ENCODE measurements at regions not wholly inside any gene's neighbourhood (a gene's known extent, or its start where the extent isn't known, plus 50 kb on each side); places are given as distances from the start of the nearest gene placed in this dataset.

DNA sequence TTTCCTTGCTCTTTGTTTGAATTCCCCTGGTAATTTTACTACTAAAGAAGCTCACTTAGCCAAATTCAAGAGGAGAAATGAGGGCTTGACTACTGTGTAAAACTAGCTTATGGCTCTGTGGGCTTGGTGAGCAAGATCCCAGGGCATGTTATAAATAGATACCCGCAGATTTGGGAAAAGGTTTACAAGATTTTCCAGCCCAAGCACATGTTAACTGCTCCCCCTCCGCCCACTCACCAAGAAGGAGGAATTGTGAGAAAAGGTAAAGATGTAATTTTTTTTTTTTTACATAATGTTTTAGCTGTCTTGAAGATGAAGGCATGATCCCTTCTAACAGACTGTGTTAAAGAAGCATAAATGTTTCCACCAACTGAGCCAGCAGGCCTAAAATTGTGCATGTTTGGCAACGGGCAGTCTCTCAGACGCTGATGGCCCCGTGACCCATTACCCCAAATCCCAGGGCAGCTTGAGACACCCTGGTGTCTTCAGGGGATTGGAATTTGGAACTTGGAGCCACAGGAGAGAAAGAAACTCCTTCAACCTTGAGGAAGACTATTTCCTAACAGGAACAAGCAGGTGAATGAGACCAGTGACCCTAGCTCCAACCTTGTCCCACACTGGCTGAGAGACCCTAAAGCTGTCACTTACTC, 429.8 kb upstream of the CELF2 start:
- DNase-seq (ENCODE audit: low read depth) = no peak

DNA sequence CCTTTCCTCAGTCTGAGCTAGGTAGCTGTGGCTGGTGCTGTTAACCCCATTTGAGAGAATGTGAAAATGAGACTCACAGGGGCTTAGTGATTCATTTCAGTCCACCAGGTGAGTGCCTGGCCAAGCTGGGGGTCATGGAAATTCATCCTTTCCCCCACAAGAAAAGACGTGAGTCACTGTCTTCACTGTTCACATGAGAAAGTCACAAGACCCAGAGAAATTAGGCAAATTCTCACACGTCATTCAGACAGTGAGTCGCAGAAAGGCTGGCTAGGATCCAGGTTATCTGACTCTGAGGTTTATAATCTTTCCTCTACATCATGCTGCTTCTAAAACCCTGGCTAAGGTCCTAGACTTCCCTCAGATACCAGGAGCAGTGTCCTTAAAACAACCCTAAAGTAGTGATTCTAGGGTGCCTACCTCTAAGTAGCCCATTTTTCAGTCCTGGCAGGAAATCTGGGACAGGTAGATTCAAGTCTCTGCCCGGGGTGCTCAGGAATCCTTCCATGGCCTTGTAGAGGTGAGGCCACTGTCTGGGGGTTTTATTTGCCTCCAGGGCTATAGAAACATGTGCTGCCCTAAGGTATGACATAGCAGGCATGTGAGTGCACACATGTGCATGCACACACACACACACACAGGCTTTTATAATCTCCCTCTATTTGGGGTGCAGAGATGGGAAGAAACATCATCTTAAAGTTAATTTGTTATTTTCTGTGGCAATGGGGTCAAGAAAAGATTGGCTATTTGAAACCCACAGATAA, 427.9 kb upstream of the CELF2 start:
- DNase-seq (ENCODE audit: low read depth) = no peak

GRCh38 chr10:10591715-10592341, 425.8 kb upstream of the CELF2 start:
- DNase-seq (ENCODE audit: low read depth) = no peak

DNA sequence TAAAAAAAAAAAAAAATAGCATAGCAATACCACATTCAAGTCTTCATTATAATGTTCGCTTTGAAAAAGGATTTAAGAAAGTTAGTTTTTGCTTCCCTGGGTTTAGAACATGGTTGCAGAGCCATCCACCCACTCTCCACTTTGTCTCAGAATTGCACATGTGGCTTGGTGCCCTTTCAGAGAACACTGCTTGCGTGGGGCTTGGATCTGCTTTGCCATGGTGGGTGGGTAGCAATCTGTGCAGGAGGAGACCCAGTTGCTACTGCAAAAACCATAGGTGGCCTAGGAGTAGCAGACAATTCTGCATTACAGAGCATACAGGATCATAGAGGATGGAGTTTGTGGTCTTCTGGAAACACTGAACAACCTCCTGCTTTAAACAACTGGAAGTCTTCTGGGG, 421.4 kb upstream of the CELF2 start:
- DNase-seq (ENCODE audit: low read depth) = no peak

- DNase-seq (ENCODE audit: low read depth) = no peak
Measured at GRCh38 chr10:10598297-10598696, 419.4 kb upstream of the CELF2 start.

GRCh38 chr10:10600004-10600403, 417.7 kb upstream of the CELF2 start:
- no peak for DNase-seq (ENCODE audit: low read depth)

GRCh38 chr10:10605551-10606081, 412.1 kb upstream of the CELF2 start:
- DNase-seq (ENCODE audit: low read depth) = no peak

- no peak for DNase-seq (ENCODE audit: low read depth)
Measured at GRCh38 chr10:10609379-10609955, 408.2 kb upstream of the CELF2 start.

DNA sequence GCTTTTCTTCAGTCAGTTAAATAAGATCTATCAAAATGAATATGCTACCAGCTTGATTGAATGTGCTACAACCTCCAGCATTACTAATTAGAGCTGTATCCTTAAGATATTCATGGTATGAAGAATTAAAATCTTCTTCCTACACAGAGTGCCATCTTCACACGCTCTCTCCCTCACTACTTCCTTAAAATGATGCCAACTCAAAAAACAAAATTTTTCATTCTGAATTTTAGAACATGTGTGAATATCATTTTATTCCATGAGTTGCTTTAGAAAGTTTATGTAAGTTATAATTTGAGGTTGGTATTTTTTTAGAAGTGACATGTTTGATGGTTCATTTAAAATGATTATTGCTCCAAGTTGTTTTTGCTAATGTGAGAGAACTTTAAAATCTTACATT, 407.5 kb upstream of the CELF2 start:
- DNase-seq (ENCODE audit: low read depth) = no peak

- no peak for DNase-seq (ENCODE audit: low read depth)
Measured at GRCh38 chr10:10612151-10612550, 405.5 kb upstream of the CELF2 start.

DNA sequence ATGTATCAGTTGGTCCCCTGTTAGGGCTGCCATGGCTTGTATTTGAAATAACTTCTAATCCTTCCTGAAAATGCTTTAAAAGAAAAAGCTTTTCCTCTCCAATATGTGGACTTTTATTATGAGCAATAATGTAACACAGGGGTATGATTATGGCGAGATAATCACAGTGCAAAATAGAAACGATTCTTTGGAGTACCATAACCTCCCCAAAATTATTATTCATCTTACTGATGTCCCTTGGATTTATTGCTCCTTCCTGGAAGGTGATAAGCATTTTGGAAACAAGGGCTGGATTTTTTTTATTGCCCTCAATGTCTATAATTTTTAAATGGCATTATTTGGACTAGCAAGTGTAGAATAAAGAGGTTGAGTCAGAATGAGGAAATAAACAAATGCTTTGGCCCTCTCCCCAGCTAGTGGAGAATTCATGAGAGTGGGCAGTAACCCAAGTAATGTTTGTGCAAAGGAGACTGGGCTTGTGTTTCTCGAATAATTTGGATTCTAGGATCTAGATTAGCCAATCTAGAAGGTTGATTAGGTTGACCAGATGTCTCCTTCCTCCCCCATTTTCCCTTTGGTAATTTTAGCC, 403.9 kb upstream of the CELF2 start:
- no peak for DNase-seq (ENCODE audit: low read depth)

- no peak for DNase-seq (ENCODE audit: low read depth)
Measured at GRCh38 chr10:10617686-10618085, 400.0 kb upstream of the CELF2 start.

GRCh38 chr10:10618139-10618538, 399.5 kb upstream of the CELF2 start:
- DNase-seq (ENCODE audit: low read depth) = no peak

- DNase-seq (ENCODE audit: low read depth) = no peak
Measured at GRCh38 chr10:10623958-10624566, 393.6 kb upstream of the CELF2 start.

- no peak for DNase-seq (ENCODE audit: low read depth)
Measured at GRCh38 chr10:10624567-10624962, 393.1 kb upstream of the CELF2 start.

GRCh38 chr10:10625491-10625890, 392.2 kb upstream of the CELF2 start:
- no peak for DNase-seq (ENCODE audit: low read depth)

DNA sequence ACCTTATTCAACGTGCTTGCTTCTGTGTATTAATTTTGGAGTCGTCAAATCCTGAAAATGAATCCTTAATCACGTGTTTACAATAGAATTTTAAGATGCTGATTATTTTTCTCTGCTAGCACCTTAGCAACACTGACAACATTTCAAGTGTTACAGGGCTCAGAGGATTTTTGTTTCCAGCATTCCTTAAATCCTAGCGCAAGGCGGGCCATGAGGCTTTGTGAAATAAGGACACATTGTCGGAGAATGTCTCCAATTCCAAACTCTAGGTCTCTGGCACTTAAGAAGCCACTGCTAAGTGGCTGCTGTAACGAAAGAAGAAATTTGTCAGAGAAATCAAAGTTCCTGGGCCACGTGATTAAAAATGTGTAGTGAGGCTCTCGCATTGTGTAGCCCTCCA, 390.9 kb upstream of the CELF2 start:
- no peak for DNase-seq (ENCODE audit: low read depth)

- no peak for DNase-seq (ENCODE audit: low read depth)
Measured at GRCh38 chr10:10627414-10627813, 390.3 kb upstream of the CELF2 start.

DNA sequence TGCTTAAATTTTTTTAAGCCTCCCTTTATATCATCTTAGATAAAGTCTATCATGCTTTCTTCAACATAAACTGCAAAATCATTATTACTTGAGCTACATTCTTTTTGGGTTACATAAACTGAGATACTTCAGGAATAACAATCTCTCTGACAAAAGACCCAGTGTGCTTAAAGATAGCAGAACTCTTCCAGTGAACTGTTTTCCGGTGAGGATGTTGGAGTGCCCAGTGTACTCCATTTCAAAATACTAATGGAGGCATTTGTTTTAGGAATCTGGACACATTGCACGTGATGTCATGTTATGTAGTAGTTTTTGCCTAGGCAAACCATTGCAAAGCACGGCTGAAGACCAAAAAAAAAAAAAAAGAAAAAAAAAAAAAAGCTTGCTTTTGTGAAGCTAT, 388.2 kb upstream of the CELF2 start:
- DNase-seq (ENCODE audit: low read depth) = no peak

- DNase-seq (ENCODE audit: low read depth) = no peak
Measured at GRCh38 chr10:10630281-10630680, 387.4 kb upstream of the CELF2 start.

GRCh38 chr10:10630782-10631181, 386.9 kb upstream of the CELF2 start:
- no peak for DNase-seq (ENCODE audit: low read depth)

- no peak for DNase-seq (ENCODE audit: low read depth)
Measured at GRCh38 chr10:10642189-10642588, 375.5 kb upstream of the CELF2 start.

Data from activated gamma-delta T cell treated with anti-CD3 and anti-CD28 coated beads, Interleukin-2, amount 50 U/mL, for 16 hours (primary cell).